ENCODE measurements at regions not wholly inside any gene's neighbourhood (a gene's known extent, or its start where the extent isn't known, plus 50 kb on each side); places are given as distances from the start of the nearest gene placed in this dataset.
A peak's percentile ranks its signal among the peaks of the same experiment; 100 is the strongest.

- no peaks in the 10 kb centered on the region for H3K36me3 ChIP-seq
- no peaks in the 10 kb centered on the region for H3K9me3 ChIP-seq
- no peak overlapping the region for H3K4me3 ChIP-seq
- no peak for DNase-seq (ENCODE audit: low spot score in 2 of 2)
- H3K27ac ChIP-seq: no peak overlapping the region
- no peaks in the 10 kb centered on the region for H3K27me3 ChIP-seq
- TF ChIP-seq POLR2A (IDR thresholded peaks at IDR 0.05) (no peak), EP300 (IDR thresholded peaks at IDR 0.05) (no peak)
- no peaks in the 10 kb centered on the region for H3K4me1 ChIP-seq
- 81 to 91% methylated on average over 6 of the region's 6 CpGs for WGBS, 2 donors
These were observed 63.5 kb upstream of the DRD2 start for GRCh38 chr11:113538451-113539412.

GRCh38 chr11:113534625-113535024, 59.4 kb upstream of the DRD2 start:
- no peaks in the 10 kb centered on the region for H3K9me3 ChIP-seq
- no peaks in the 10 kb centered on the region for H3K36me3 ChIP-seq
- no peak overlapping the region for H3K4me3 ChIP-seq
- 60 to 65% methylated on average over 4 of the region's 4 CpGs for WGBS, 2 donors
- no peak for DNase-seq (ENCODE audit: low spot score in 2 of 2)
- no peak for TF ChIP-seq POLR2A (IDR thresholded peaks at IDR 0.05)
- no peak for TF ChIP-seq EP300 (IDR thresholded peaks at IDR 0.05)
- no peak for TF ChIP-seq CTCF (IDR thresholded peaks at IDR 0.05)
- H3K4me1 ChIP-seq: no peaks in the 10 kb centered on the region
- no peak overlapping the region for H3K27ac ChIP-seq
- no peaks in the 10 kb centered on the region for H3K27me3 ChIP-seq

GRCh38 chr11:113533425-113533698, 58.2 kb upstream of the DRD2 start:
- no peaks in the 10 kb centered on the region for H3K27me3 ChIP-seq
- 72 to 74% methylated on average over 4 of the region's 4 CpGs for WGBS, 2 donors
- TF ChIP-seq EP300 (IDR thresholded peaks at IDR 0.05) (no peak), POLR2A (IDR thresholded peaks at IDR 0.05) (no peak), CTCF (IDR thresholded peaks at IDR 0.05) (no peak)
- H3K9me3 ChIP-seq: no peaks in the 10 kb centered on the region
- peaks cover 0 to 5% (median 0%) of the 10 kb centered on the region in 4 donors for H3K4me1 ChIP-seq
- no peak overlapping the region for H3K4me3 ChIP-seq
- H3K36me3 ChIP-seq: no peaks in the 10 kb centered on the region
- no peak overlapping the region for H3K27ac ChIP-seq
- DNase-seq (ENCODE audit: low spot score in 2 of 2): no peak

GRCh38 chr11:113532697-113533424, 57.7 kb upstream of the DRD2 start:
- H3K9me3 ChIP-seq: no peaks in the 10 kb centered on the region
- DNase-seq (ENCODE audit: low spot score in 2 of 2): peak; percentile 46 to 86
- peaks cover 0 to 5% (median 0%) of the 10 kb centered on the region in 4 donors for H3K4me1 ChIP-seq
- no peak overlapping the region for H3K4me3 ChIP-seq
- H3K27ac ChIP-seq: no peak overlapping the region
- WGBS, 2 donors: 14 to 18% methylated on average over 9 of the region's 9 CpGs
- TF ChIP-seq CTCF (IDR thresholded peaks at IDR 0.05): peak; percentile 61 to 84 (median 81)
- TF ChIP-seq EP300 (IDR thresholded peaks at IDR 0.05): no peak
- TF ChIP-seq POLR2A (IDR thresholded peaks at IDR 0.05): no peak
- no peaks in the 10 kb centered on the region for H3K27me3 ChIP-seq
- H3K36me3 ChIP-seq: no peaks in the 10 kb centered on the region

GRCh38 chr11:113531575-113532451, 56.6 kb upstream of the DRD2 start:
- Histone ChIP-seq H3K4me3 (no peak overlapping the region), H3K27me3 (no peaks in the 10 kb centered on the region), H3K9me3 (no peaks in the 10 kb centered on the region), H3K4me1 (peaks cover 0 to 5% (median 0%) of the 10 kb centered on the region in 4 donors), H3K36me3 (no peaks in the 10 kb centered on the region), H3K27ac (no peak overlapping the region)
- no peak for DNase-seq (ENCODE audit: low spot score in 2 of 2)
- WGBS, 2 donors: 68 to 73% methylated on average over 7 to 8 of the region's 8 CpGs
- no peak for TF ChIP-seq EP300 (IDR thresholded peaks at IDR 0.05)
- no peak for TF ChIP-seq POLR2A (IDR thresholded peaks at IDR 0.05)
- no peak for TF ChIP-seq CTCF (IDR thresholded peaks at IDR 0.05)

All from tibial nerve (tissue), 4 donors.